Heart left ventricle (tissue), 16 donors: ENCODE measurements at regions not wholly inside any gene's neighbourhood (a gene's known extent, or its start where the extent isn't known, plus 50 kb on each side); places are given as distances from the start of the nearest gene placed in this dataset.

Experiments
- ATAC-seq, 4 donors: fragments of 200-7000 bp; cut with Tn5 transposase; one replicate each; pipeline ENCODE4 v1.9.1; 2020 to 2022; ENCODE audit warnings: moderate library complexity in 4 of 4, mild to moderate bottlenecking in 3 of 4, moderate number of reproducible peaks in 1 of 4
- DNase-seq, 5 donors: peaks; one replicate each; pipeline ENCODE4 v3.0.0-alpha.2; 2020
- H3K27ac ChIP-seq, 12 donors: fragments of 200-600 bp; sonication (generic) in 4 of 12; one replicate each; pipeline versions ENCODE4 v1.5.0 to v1.8.0; 2016 to 2022; ENCODE audit warnings: mild to moderate bottlenecking in 2 of 12
- H3K27me3 ChIP-seq, 9 donors: fragments of 200-600 bp; sonication (generic) in 2 of 9; one replicate each; pipeline versions ENCODE4 v1.5.1 to v1.8.0; 2016 to 2022; ENCODE audit warnings: mild to moderate bottlenecking in 3 of 9
- H3K36me3 ChIP-seq, 9 donors: fragments of 200-600 bp; sonication (generic) in 2 of 9; one replicate each; pipeline versions ENCODE4 v1.5.0 to v1.8.0; 2018 to 2022; ENCODE audit warnings: mild to moderate bottlenecking in 2 of 9
- H3K4me1 ChIP-seq, 12 donors: fragments of 200-600 bp; sonication (generic) in 4 of 12; one replicate each; pipeline versions ENCODE4 v1.5.0 to v1.8.0; 2016 to 2022; ENCODE audit warnings: mild to moderate bottlenecking in 3 of 12
- H3K4me3 ChIP-seq, 12 donors: fragments of 200-600 bp; sonication (generic) in 4 of 12; one replicate each; pipeline versions ENCODE4 v1.5.0 to v1.8.0; 2017 to 2022; ENCODE audit warnings: mild to moderate bottlenecking in 9 of 12, moderate library complexity in 4 of 12
- H3K9me3 ChIP-seq, 12 donors: fragments of 200-600 bp; sonication (generic) in 4 of 12; one replicate each; pipeline versions ENCODE4 v1.5.0 to v1.8.0; 2016 to 2022; ENCODE audit warnings: mild to moderate bottlenecking in 1 of 12
- CTCF ChIP-seq, 12 donors: fragments of 200-600 bp; sonication (generic) in 4 of 12; IDR thresholded peaks; one replicate each; pipeline versions ENCODE4 v1.5.0 to v1.8.0; 2018 to 2022; ENCODE audit warnings: antibody characterized with exemption in 12 of 12, mild to moderate bottlenecking in 5 of 12
- POLR2A ChIP-seq, 2 donors: fragments of 450-650 bp; IDR thresholded peaks; one replicate each; pipeline ENCODE4 v1.6.1; 2017; ENCODE audit warnings: antibody characterized with exemption in 2 of 2, mild to moderate bottlenecking in 2 of 2, moderate library complexity in 2 of 2
- WGBS, 4 donors: extraction: QIAGEN DNeasy Blood & Tissue Kit in 2 of 4; methylation state at CpG; one replicate each; pipeline versions ENCODE4 v1.1.5 to v1.1.7; 2013 to 2018; 5-methylcytosine and 5-hydroxymethylcytosine counted together
- intact Hi-C, 10 donors: fragments of 100-400 bp; cut with DNase I; formaldehyde crosslinking; loops; one replicate each; pipeline versions ENCODE4 v1.11.1 to v1.14.2; 2022
- donor health status: ischemic (EF 13 %, LVEDD 7.1; RV severe dilation, severe dysfunction).
- donor health status: healthy with polysubstance abuse.
- donor health status: DM: no; HTN: yes; CAD: no.
- donor health status: DM: no; HTN: no; CAD: no.
- donor health status: ischemic (EF 25% LVEDD 6.9; RV normal size, moderate dysfunction).
- donor health status: ischemic (EF 25% LVEDD 5.7; RV mildly dilated, moderate dysfunction).
- donor health status: healthy.
- donor health status: DM: yes; HTN: yes; CAD: no.
- donor health status: ischemic (EF 35%, LVEDD 5.7; RV mildly dilated, moderate dysfunction).
- donor health status: nonischemic (EF 11% LVEDD 7.7; RV severe dilation, severe dysfunction).
- donor health status: DM: yes; HTN: yes; CAD: no.
- donor health status: PGD.
- donor health status: ischemic (EF 29% LVEDD 5.4; RV normal size, mild dysfunction).
- donor health status: nonischemic (EF 23%, LVEDD 6.1; RV moderate dilation, normal function).

GRCh38 chr16:60279061-60279665 is 1545.0 kb upstream of the GOT2 start:
- Histone ChIP-seq H3K4me3 (no peak overlapping the region), H3K9me3 (no peaks in the 10 kb centered on the region), H3K27me3 (no peaks in the 10 kb centered on the region), H3K36me3 (no peaks in the 10 kb centered on the region), H3K4me1 (no peaks in the 10 kb centered on the region), H3K27ac (no peak overlapping the region)
- ATAC-seq (no peak), DNase-seq (no peak)
- TF ChIP-seq CTCF (IDR thresholded peaks at IDR 0.05), result no peak
- no peak for TF ChIP-seq POLR2A (IDR thresholded peaks at IDR 0.05)
- 77 to 85% (median 83%) methylated on average over 11 of the region's 11 CpGs for WGBS, 4 donors
- intact Hi-C loops, result no loop called here

GRCh38 chr16:60274431-60275019 is 1540.4 kb upstream of the GOT2 start:
- DNase-seq (no peak), ATAC-seq (no peak)
- intact Hi-C loops, result no loop called here
- Histone ChIP-seq H3K27me3 (no peaks in the 10 kb centered on the region), H3K9me3 (no peaks in the 10 kb centered on the region), H3K36me3 (no peaks in the 10 kb centered on the region), H3K27ac (no peak overlapping the region), H3K4me3 (no peak overlapping the region), H3K4me1 (no peaks in the 10 kb centered on the region)
- TF ChIP-seq POLR2A (IDR thresholded peaks at IDR 0.05) (no peak), CTCF (IDR thresholded peaks at IDR 0.05) (no peak)
- 76 to 88% (median 85%) methylated on average over 2 of the region's 2 CpGs for WGBS, 4 donors

GRCh38 chr16:60271781-60272180 is 1537.7 kb upstream of the GOT2 start:
- H3K4me1 ChIP-seq, result no peaks in the 10 kb centered on the region
- no peak overlapping the region for H3K27ac ChIP-seq
- no peak overlapping the region for H3K4me3 ChIP-seq
- no peaks in the 10 kb centered on the region for H3K9me3 ChIP-seq
- no peaks in the 10 kb centered on the region for H3K36me3 ChIP-seq
- intact Hi-C loops, result no loop called here
- no peaks in the 10 kb centered on the region for H3K27me3 ChIP-seq
- DNase-seq, result no peak
- TF ChIP-seq POLR2A (IDR thresholded peaks at IDR 0.05) (no peak), CTCF (IDR thresholded peaks at IDR 0.05) (no peak)
- ATAC-seq, result no peak

GRCh38 chr16:60271025-60271771 is 1537.1 kb upstream of the GOT2 start:
- no peak for ATAC-seq
- DNase-seq, result no peak
- intact Hi-C loops, result no loop called here
- H3K27me3 ChIP-seq, result no peaks in the 10 kb centered on the region
- no peak overlapping the region for H3K4me3 ChIP-seq
- H3K27ac ChIP-seq, result no peak overlapping the region
- TF ChIP-seq POLR2A (IDR thresholded peaks at IDR 0.05), result no peak
- no peak for TF ChIP-seq CTCF (IDR thresholded peaks at IDR 0.05)
- no peaks in the 10 kb centered on the region for H3K36me3 ChIP-seq
- H3K4me1 ChIP-seq, result no peaks in the 10 kb centered on the region
- H3K9me3 ChIP-seq, result no peaks in the 10 kb centered on the region
- 36 to 63% (median 48%) methylated on average over 3 of the region's 3 CpGs for WGBS, 4 donors
